Left ventricle myocardium inferior (tissue), 1 donor: ENCODE measurements at regions not wholly inside any gene's neighbourhood (a gene's known extent, or its start where the extent isn't known, plus 50 kb on each side); places are given as distances from the start of the nearest gene placed in this dataset.

Source experiments
- DNase-seq: peaks from one replicate; pipeline ENCODE4 v3.0.0-alpha.2; 2020
- H3K27ac ChIP-seq: fragments of 200-600 bp; replicated peaks from 2 replicates; pipeline ENCODE4 v1.8.0; 2021
- H3K27me3 ChIP-seq: fragments of 200-600 bp; 2 replicates; pipeline ENCODE4 v1.8.0; 2021; ENCODE audit warnings: low read depth
- H3K36me3 ChIP-seq: fragments of 200-600 bp; 2 replicates; pipeline ENCODE4 v1.8.0; 2021
- H3K4me1 ChIP-seq: fragments of 200-600 bp; 2 replicates; pipeline ENCODE4 v1.8.0; 2021
- H3K4me3 ChIP-seq: fragments of 200-600 bp; 2 replicates; pipeline ENCODE4 v1.8.0; 2021; ENCODE audit warnings: mild to moderate bottlenecking, moderate library complexity
- H3K9me3 ChIP-seq: fragments of 200-600 bp; replicated peaks from 2 replicates; pipeline ENCODE4 v1.8.0; 2021
- intact Hi-C: fragments of 100-400 bp; cut with micrococcal nuclease; formaldehyde crosslinking; loops from one replicate; pipeline ENCODE4 v1.11.0; 2022
- TF ChIP-seq, protein P1 (sequence below): fragments of 200-600 bp; IDR thresholded peaks from 2 replicates; pipeline ENCODE4 v1.8.0; 2021; ENCODE audit warnings: antibody characterized with exemption, mild to moderate bottlenecking, borderline replicate concordance
- donor health status: DM: no; HTN: yes; CAD: no; lungs with severe emphysema.

DNA sequence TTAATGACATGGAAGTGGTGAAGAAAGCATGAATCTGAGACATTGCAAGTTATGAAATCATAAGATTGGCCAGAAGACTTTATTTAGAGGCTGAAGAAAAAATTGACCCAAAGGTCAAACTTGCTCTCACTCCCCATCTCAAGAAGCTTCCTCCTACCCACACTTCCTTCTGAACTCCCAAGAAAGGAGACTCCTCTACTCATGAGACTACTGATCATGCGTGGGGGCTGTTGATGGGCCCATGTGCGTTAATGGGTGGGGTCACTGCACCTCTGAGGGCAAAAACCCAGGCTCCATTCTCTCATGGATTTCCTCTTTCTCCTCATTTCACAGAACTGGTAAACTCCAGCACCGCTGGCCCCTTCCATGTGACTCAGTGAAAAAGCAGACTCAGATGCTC, 470.6 kb upstream of the ARID1B start:
- TF ChIP-seq, protein P1, sequence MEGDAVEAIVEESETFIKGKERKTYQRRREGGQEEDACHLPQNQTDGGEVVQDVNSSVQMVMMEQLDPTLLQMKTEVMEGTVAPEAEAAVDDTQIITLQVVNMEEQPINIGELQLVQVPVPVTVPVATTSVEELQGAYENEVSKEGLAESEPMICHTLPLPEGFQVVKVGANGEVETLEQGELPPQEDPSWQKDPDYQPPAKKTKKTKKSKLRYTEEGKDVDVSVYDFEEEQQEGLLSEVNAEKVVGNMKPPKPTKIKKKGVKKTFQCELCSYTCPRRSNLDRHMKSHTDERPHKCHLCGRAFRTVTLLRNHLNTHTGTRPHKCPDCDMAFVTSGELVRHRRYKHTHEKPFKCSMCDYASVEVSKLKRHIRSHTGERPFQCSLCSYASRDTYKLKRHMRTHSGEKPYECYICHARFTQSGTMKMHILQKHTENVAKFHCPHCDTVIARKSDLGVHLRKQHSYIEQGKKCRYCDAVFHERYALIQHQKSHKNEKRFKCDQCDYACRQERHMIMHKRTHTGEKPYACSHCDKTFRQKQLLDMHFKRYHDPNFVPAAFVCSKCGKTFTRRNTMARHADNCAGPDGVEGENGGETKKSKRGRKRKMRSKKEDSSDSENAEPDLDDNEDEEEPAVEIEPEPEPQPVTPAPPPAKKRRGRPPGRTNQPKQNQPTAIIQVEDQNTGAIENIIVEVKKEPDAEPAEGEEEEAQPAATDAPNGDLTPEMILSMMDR = no peak

DNA sequence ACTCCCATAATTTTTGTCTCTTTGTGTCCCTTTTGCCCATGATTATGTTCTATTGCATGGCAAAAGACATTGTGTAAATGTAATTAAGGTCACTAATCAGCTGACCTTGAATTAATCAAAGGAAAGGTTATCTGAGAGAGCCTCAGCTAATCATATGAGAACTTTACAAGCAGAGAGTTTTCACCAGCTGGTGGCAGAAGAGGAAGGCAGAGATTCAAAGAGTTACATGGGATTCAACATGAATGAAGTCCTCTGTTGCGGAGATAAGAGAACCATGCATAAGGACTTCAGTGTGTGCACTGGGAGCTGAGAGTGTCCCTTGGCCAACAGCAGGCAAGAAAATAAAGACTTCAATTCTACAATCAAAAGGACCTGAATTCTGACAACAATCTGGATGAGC, 494.1 kb upstream of the ARID1B start:
- Histone ChIP-seq H3K27ac (no peak overlapping the region), H3K36me3 (no peaks in the 10 kb centered on the region), H3K4me1 (peaks cover 17% of the 10 kb centered on the region), H3K4me3 (no peak overlapping the region), H3K27me3 (no peaks in the 10 kb centered on the region), H3K9me3 (peaks cover 12% of the 10 kb centered on the region)
- DNase-seq = no peak
- TF ChIP-seq, protein P1 = no peak
- intact Hi-C loops = no loop called here

More for the DNA sequence above, 470.6 kb upstream of the ARID1B start:
- no peak for DNase-seq
- no peaks in the 10 kb centered on the region for H3K36me3 ChIP-seq
- no peaks in the 10 kb centered on the region for H3K27me3 ChIP-seq
- H3K4me1 ChIP-seq = no peaks in the 10 kb centered on the region
- intact Hi-C loops = no loop called here
- no peak overlapping the region for H3K27ac ChIP-seq
- no peak overlapping the region for H3K4me3 ChIP-seq
- peaks cover 10% of the 10 kb centered on the region for H3K9me3 ChIP-seq

DNA sequence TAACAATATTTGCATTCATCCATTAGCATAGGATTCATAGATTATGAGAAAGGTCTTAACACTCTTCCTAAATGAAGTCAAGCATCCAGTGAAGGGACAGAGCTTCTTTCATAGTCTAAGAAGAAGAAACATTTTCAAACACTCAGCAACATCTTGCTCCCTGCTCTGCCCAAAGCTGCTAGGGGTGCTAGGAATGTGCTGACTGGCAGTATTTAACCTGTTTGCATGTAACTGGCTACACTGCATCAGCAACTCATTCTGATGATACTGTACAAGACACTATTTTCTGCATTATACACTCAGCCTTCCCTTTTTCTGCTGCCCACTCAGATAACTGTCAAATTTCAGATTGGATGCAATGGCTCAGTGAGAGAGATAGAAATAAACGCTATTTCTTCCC, 495.1 kb upstream of the ARID1B start:
- Histone ChIP-seq H3K36me3 (no peaks in the 10 kb centered on the region), H3K4me1 (peaks cover 17% of the 10 kb centered on the region), H3K27ac (no peak overlapping the region), H3K4me3 (no peak overlapping the region), H3K27me3 (no peaks in the 10 kb centered on the region), H3K9me3 (peaks cover 17% of the 10 kb centered on the region)
- no peak for DNase-seq
- intact Hi-C loops = no loop called here
- TF ChIP-seq, protein P1 = no peak

DNA sequence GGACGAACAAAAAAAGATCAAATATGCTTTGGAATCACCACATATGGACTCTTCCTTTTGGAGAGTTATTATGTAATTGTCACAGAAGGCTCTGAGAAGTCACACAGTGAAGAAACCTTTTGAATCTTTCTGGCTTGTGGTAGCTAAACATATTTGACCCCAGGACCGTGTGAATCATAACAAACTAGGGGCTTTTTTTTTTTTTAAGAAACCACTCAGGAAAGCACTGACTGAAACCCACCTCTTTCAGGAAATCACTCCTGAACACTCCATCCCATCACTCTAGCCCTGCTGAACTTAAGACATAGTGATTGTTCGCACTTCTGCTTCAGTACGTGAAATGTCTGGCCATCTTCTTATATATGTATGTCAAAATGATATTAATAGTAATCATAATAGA, 495.9 kb upstream of the ARID1B start:
- intact Hi-C loops = no loop called here
- DNase-seq = no peak
- Histone ChIP-seq H3K4me3 (no peak overlapping the region), H3K27me3 (no peaks in the 10 kb centered on the region), H3K4me1 (peaks cover 17% of the 10 kb centered on the region), H3K27ac (no peak overlapping the region), H3K9me3 (peaks cover 17% of the 10 kb centered on the region), H3K36me3 (no peaks in the 10 kb centered on the region)
- TF ChIP-seq, protein P1 = no peak

DNA sequence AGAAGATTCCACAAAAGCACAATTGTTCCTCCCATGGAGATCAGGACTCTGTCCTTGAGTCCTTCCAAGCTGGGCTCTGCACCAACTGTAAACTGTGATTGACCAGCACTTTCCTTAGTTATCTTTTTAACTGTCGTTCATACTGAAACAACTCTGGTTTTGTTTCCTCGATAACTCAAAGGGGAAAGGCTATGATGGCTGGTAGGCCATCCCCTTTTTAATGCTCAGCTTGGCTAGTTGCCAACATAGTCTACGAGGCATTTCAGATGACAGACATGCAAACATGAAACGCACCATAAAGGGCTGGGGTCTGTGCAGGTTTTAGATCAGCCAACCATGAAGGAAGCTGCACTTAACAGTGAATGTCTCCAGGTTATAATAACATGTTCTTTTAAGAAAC, 497.1 kb upstream of the ARID1B start:
- intact Hi-C loops = no loop called here
- H3K27me3 ChIP-seq = no peaks in the 10 kb centered on the region
- H3K27ac ChIP-seq = no peak overlapping the region
- TF ChIP-seq, protein P1 = no peak
- peaks cover 17% of the 10 kb centered on the region for H3K4me1 ChIP-seq
- no peak for DNase-seq
- no peak overlapping the region for H3K4me3 ChIP-seq
- H3K36me3 ChIP-seq = no peaks in the 10 kb centered on the region
- peaks cover 17% of the 10 kb centered on the region for H3K9me3 ChIP-seq
